ENCODE measurements at regions not wholly inside any gene's neighbourhood (a gene's known extent, or its start where the extent isn't known, plus 50 kb on each side); places are given as distances from the start of the nearest gene placed in this dataset.

- intact Hi-C loops (cut with micrococcal nuclease) = no loop called here
- Mint-ChIP-seq H3K4me1 (ENCODE audit: low read depth) (no peaks in the 10 kb centered on the region), H3K4me3 (no peak overlapping the region), H3K27ac (no peak overlapping the region), H3K27me3 (no peaks in the 10 kb centered on the region), H3K9me3 (peaks cover 17% of the 10 kb centered on the region), H3K36me3 (ENCODE audit: low read depth) (no peaks in the 10 kb centered on the region)
Measured at GRCh38 chr6:114521926-114522325, 179.1 kb upstream of the HS3ST5 start.

- no peaks in the 10 kb centered on the region for H3K27me3 Mint-ChIP-seq
- peaks cover 17% of the 10 kb centered on the region for H3K9me3 Mint-ChIP-seq
- H3K27ac Mint-ChIP-seq = no peak overlapping the region
- H3K36me3 Mint-ChIP-seq (ENCODE audit: low read depth) = no peaks in the 10 kb centered on the region
- no peak overlapping the region for H3K4me3 Mint-ChIP-seq
- intact Hi-C loops (cut with micrococcal nuclease) = no loop called here
- no peaks in the 10 kb centered on the region for H3K4me1 Mint-ChIP-seq (ENCODE audit: low read depth)
Measured at GRCh38 chr6:114520976-114521375, 178.2 kb upstream of the HS3ST5 start.

- Mint-ChIP-seq H3K9me3 (peaks cover 10% of the 10 kb centered on the region), H3K4me3 (no peak overlapping the region), H3K36me3 (ENCODE audit: low read depth) (no peaks in the 10 kb centered on the region), H3K4me1 (ENCODE audit: low read depth) (no peaks in the 10 kb centered on the region), H3K27me3 (no peaks in the 10 kb centered on the region), H3K27ac (no peak overlapping the region)
- intact Hi-C loops (cut with micrococcal nuclease) = no loop called here
Measured at GRCh38 chr6:114514170-114514569, 171.3 kb upstream of the HS3ST5 start.

- intact Hi-C loops (cut with micrococcal nuclease) = no loop called here
- H3K36me3 Mint-ChIP-seq (ENCODE audit: low read depth) = no peaks in the 10 kb centered on the region
- H3K4me1 Mint-ChIP-seq (ENCODE audit: low read depth) = no peaks in the 10 kb centered on the region
- H3K27me3 Mint-ChIP-seq = no peaks in the 10 kb centered on the region
- no peaks in the 10 kb centered on the region for H3K9me3 Mint-ChIP-seq
- H3K27ac Mint-ChIP-seq = no peak overlapping the region
- H3K4me3 Mint-ChIP-seq = no peak overlapping the region
Measured at GRCh38 chr6:114471450-114471849, 128.6 kb upstream of the HS3ST5 start.

- Mint-ChIP-seq H3K36me3 (ENCODE audit: low read depth) (no peaks in the 10 kb centered on the region), H3K4me3 (no peak overlapping the region), H3K27me3 (no peaks in the 10 kb centered on the region), H3K9me3 (no peaks in the 10 kb centered on the region), H3K4me1 (ENCODE audit: low read depth) (no peaks in the 10 kb centered on the region), H3K27ac (no peak overlapping the region)
- intact Hi-C loops (cut with micrococcal nuclease) = no loop called here
Measured at GRCh38 chr6:114467931-114468330, 125.1 kb upstream of the HS3ST5 start.

GRCh38 chr6:114465511-114465910, 122.7 kb upstream of the HS3ST5 start:
- Mint-ChIP-seq H3K9me3 (no peaks in the 10 kb centered on the region), H3K36me3 (ENCODE audit: low read depth) (no peaks in the 10 kb centered on the region), H3K4me1 (ENCODE audit: low read depth) (no peaks in the 10 kb centered on the region), H3K27me3 (no peaks in the 10 kb centered on the region), H3K27ac (no peak overlapping the region), H3K4me3 (no peak overlapping the region)
- intact Hi-C loops (cut with micrococcal nuclease) = no loop called here

- H3K4me1 Mint-ChIP-seq (ENCODE audit: low read depth) = no peaks in the 10 kb centered on the region
- intact Hi-C loops (cut with micrococcal nuclease) = no loop called here
- no peak overlapping the region for H3K4me3 Mint-ChIP-seq
- no peak overlapping the region for H3K27ac Mint-ChIP-seq
- no peaks in the 10 kb centered on the region for H3K9me3 Mint-ChIP-seq
- H3K36me3 Mint-ChIP-seq (ENCODE audit: low read depth) = no peaks in the 10 kb centered on the region
- no peaks in the 10 kb centered on the region for H3K27me3 Mint-ChIP-seq
Measured at GRCh38 chr6:114453737-114454276, 111.0 kb upstream of the HS3ST5 start.

- Mint-ChIP-seq H3K9me3 (no peaks in the 10 kb centered on the region), H3K4me3 (no peak overlapping the region), H3K27me3 (no peaks in the 10 kb centered on the region), H3K27ac (no peak overlapping the region), H3K36me3 (ENCODE audit: low read depth) (no peaks in the 10 kb centered on the region), H3K4me1 (ENCODE audit: low read depth) (no peaks in the 10 kb centered on the region)
- intact Hi-C loops (cut with micrococcal nuclease) = no loop called here
Measured at GRCh38 chr6:114452785-114453401, 110.1 kb upstream of the HS3ST5 start.

- Mint-ChIP-seq H3K27ac (no peak overlapping the region), H3K4me3 (no peak overlapping the region), H3K27me3 (no peaks in the 10 kb centered on the region), H3K4me1 (ENCODE audit: low read depth) (no peaks in the 10 kb centered on the region), H3K36me3 (ENCODE audit: low read depth) (no peaks in the 10 kb centered on the region), H3K9me3 (no peaks in the 10 kb centered on the region)
- intact Hi-C loops (cut with micrococcal nuclease) = no loop called here
Measured at GRCh38 chr6:114450631-114451030, 107.8 kb upstream of the HS3ST5 start.

- intact Hi-C loops (cut with micrococcal nuclease) = no loop called here
- H3K27ac Mint-ChIP-seq = no peak overlapping the region
- H3K9me3 Mint-ChIP-seq = no peaks in the 10 kb centered on the region
- H3K4me3 Mint-ChIP-seq = no peak overlapping the region
- no peaks in the 10 kb centered on the region for H3K27me3 Mint-ChIP-seq
- no peaks in the 10 kb centered on the region for H3K36me3 Mint-ChIP-seq (ENCODE audit: low read depth)
- H3K4me1 Mint-ChIP-seq (ENCODE audit: low read depth) = no peaks in the 10 kb centered on the region
Measured at GRCh38 chr6:114449659-114450058, 106.8 kb upstream of the HS3ST5 start.

GRCh38 chr6:114446342-114446741, 103.5 kb upstream of the HS3ST5 start:
- no peaks in the 10 kb centered on the region for H3K27me3 Mint-ChIP-seq
- H3K4me3 Mint-ChIP-seq = no peak overlapping the region
- H3K9me3 Mint-ChIP-seq = no peaks in the 10 kb centered on the region
- intact Hi-C loops (cut with micrococcal nuclease) = no loop called here
- no peaks in the 10 kb centered on the region for H3K36me3 Mint-ChIP-seq (ENCODE audit: low read depth)
- no peak overlapping the region for H3K27ac Mint-ChIP-seq
- H3K4me1 Mint-ChIP-seq (ENCODE audit: low read depth) = no peaks in the 10 kb centered on the region

- no peaks in the 10 kb centered on the region for H3K27me3 Mint-ChIP-seq
- H3K9me3 Mint-ChIP-seq = no peaks in the 10 kb centered on the region
- H3K27ac Mint-ChIP-seq = no peak overlapping the region
- no peaks in the 10 kb centered on the region for H3K4me1 Mint-ChIP-seq (ENCODE audit: low read depth)
- intact Hi-C loops (cut with micrococcal nuclease) = no loop called here
- no peaks in the 10 kb centered on the region for H3K36me3 Mint-ChIP-seq (ENCODE audit: low read depth)
- H3K4me3 Mint-ChIP-seq = no peak overlapping the region
Measured at GRCh38 chr6:114445846-114446245, 103.0 kb upstream of the HS3ST5 start.

- H3K9me3 Mint-ChIP-seq = no peaks in the 10 kb centered on the region
- intact Hi-C loops (cut with micrococcal nuclease) = no loop called here
- no peaks in the 10 kb centered on the region for H3K27me3 Mint-ChIP-seq
- H3K4me1 Mint-ChIP-seq (ENCODE audit: low read depth) = no peaks in the 10 kb centered on the region
- no peak overlapping the region for H3K4me3 Mint-ChIP-seq
- no peak overlapping the region for H3K27ac Mint-ChIP-seq
- no peaks in the 10 kb centered on the region for H3K36me3 Mint-ChIP-seq (ENCODE audit: low read depth)
Measured at GRCh38 chr6:114439411-114439810, 96.6 kb upstream of the HS3ST5 start.

GRCh38 chr6:114437235-114437634, 94.4 kb upstream of the HS3ST5 start:
- intact Hi-C loops (cut with micrococcal nuclease) = no loop called here
- Mint-ChIP-seq H3K36me3 (ENCODE audit: low read depth) (no peaks in the 10 kb centered on the region), H3K27me3 (no peaks in the 10 kb centered on the region), H3K4me3 (no peak overlapping the region), H3K27ac (no peak overlapping the region), H3K9me3 (no peaks in the 10 kb centered on the region), H3K4me1 (ENCODE audit: low read depth) (no peaks in the 10 kb centered on the region)

GRCh38 chr6:114436691-114437090, 93.9 kb upstream of the HS3ST5 start:
- intact Hi-C loops (cut with micrococcal nuclease) = no loop called here
- Mint-ChIP-seq H3K4me1 (ENCODE audit: low read depth) (no peaks in the 10 kb centered on the region), H3K27ac (no peak overlapping the region), H3K9me3 (no peaks in the 10 kb centered on the region), H3K27me3 (no peaks in the 10 kb centered on the region), H3K4me3 (no peak overlapping the region), H3K36me3 (ENCODE audit: low read depth) (no peaks in the 10 kb centered on the region)

All from dendritic cell treated with granulocyte-macrophage colony-stimulating factor and Interleukin-4, amounts not matched to agents 40 ng/mL and 50 ng/mL, for 4 days (primary cell).